ENCODE measurements at regions not wholly inside any gene's neighbourhood (a gene's known extent, or its start where the extent isn't known, plus 50 kb on each side); places are given as distances from the start of the nearest gene placed in this dataset.
A peak's percentile ranks its signal among the peaks of the same experiment; 100 is the strongest.

GRCh38 chr16:86740298-86740697 is 161.9 kb downstream of the FOXL1 start:
- no peak for DNase-seq (ENCODE audit: low read depth)
- TF ChIP-seq CTCF (conservative IDR thresholded peaks at IDR 0.05; ENCODE audit: control insufficient read depth, insufficient read depth, low read depth, low read length): no peak
- no peak overlapping the region for H3K4me3 ChIP-seq (ENCODE audit: control insufficient read depth, low read depth, low read length)

- peak; percentile 94 for DNase-seq (ENCODE audit: low read depth)
- TF ChIP-seq CTCF (conservative IDR thresholded peaks at IDR 0.05; ENCODE audit: control insufficient read depth, insufficient read depth, low read depth, low read length): no peak
- H3K4me3 ChIP-seq (ENCODE audit: control insufficient read depth, low read depth, low read length): peak overlapping the region; percentile 47
Observed at GRCh38 chr16:86740906-86741799, 162.8 kb downstream of the FOXL1 start.

GRCh38 chr16:86747761-86748160 is 169.4 kb downstream of the FOXL1 start:
- no peak overlapping the region for H3K4me3 ChIP-seq (ENCODE audit: control insufficient read depth, low read depth, low read length)
- no peak for DNase-seq (ENCODE audit: low read depth)
- TF ChIP-seq CTCF (conservative IDR thresholded peaks at IDR 0.05; ENCODE audit: control insufficient read depth, insufficient read depth, low read depth, low read length): no peak

GRCh38 chr16:86748652-86749051 is 170.3 kb downstream of the FOXL1 start:
- no peak for DNase-seq (ENCODE audit: low read depth)
- no peak overlapping the region for H3K4me3 ChIP-seq (ENCODE audit: control insufficient read depth, low read depth, low read length)
- TF ChIP-seq CTCF (conservative IDR thresholded peaks at IDR 0.05; ENCODE audit: control insufficient read depth, insufficient read depth, low read depth, low read length): no peak

GRCh38 chr16:86751076-86752030 is 173.0 kb downstream of the FOXL1 start:
- DNase-seq (ENCODE audit: low read depth): peak; percentile 94
- no peak overlapping the region for H3K4me3 ChIP-seq (ENCODE audit: control insufficient read depth, low read depth, low read length)
- TF ChIP-seq CTCF (conservative IDR thresholded peaks at IDR 0.05; ENCODE audit: control insufficient read depth, insufficient read depth, low read depth, low read length): no peak

GRCh38 chr16:86752582-86753175 is 174.3 kb downstream of the FOXL1 start:
- peak; percentile 66 for DNase-seq (ENCODE audit: low read depth)

More at GRCh38 chr16:86752582-86753175, 174.3 kb downstream of the FOXL1 start:
- no peak for TF ChIP-seq CTCF (conservative IDR thresholded peaks at IDR 0.05; ENCODE audit: control insufficient read depth, insufficient read depth, low read depth, low read length)
- H3K4me3 ChIP-seq (ENCODE audit: control insufficient read depth, low read depth, low read length): no peak overlapping the region

Data from fibroblast of mammary gland (primary cell).